Stimulated activated CD4-positive, alpha-beta T cell treated with anti-CD3 and anti-CD28 coated beads, Interleukin-15, amount 100 ng/mL, for 24 hours (primary cell): ENCODE measurements at regions not wholly inside any gene's neighbourhood (a gene's known extent, or its start where the extent isn't known, plus 50 kb on each side); places are given as distances from the start of the nearest gene placed in this dataset.

Experiments
- DNase-seq: peaks from one replicate; pipeline ENCODE4 v3.0.0-alpha.2; 2020

DNA sequence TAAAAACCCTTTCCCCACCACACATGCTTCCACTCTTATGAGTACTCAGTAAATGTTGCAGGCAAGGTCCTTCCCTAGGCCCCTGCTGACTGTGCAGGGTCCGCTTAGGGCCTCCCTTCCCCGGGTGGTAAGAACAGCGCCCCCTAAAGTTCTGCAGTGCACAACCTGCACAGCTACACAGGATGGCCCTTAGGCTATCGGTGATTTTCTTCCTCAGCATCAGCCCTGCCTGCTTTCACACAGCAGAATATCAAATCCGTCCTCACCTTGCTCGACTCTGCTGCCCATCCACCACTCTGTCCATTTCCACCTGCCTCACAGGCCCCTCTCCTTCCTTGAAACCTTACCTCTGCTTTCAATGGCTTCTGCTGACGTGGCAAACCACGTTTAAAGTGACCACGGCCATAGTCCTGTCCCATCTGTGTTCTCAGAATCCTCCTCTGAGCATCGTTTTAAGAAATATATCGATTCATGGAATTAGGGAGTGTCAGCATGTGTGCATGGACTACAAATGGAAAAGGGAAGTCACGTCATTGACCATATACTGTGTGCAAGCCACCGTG lies 51.4 kb upstream of the TMEM132E start:
- DNase-seq: no peak

DNA sequence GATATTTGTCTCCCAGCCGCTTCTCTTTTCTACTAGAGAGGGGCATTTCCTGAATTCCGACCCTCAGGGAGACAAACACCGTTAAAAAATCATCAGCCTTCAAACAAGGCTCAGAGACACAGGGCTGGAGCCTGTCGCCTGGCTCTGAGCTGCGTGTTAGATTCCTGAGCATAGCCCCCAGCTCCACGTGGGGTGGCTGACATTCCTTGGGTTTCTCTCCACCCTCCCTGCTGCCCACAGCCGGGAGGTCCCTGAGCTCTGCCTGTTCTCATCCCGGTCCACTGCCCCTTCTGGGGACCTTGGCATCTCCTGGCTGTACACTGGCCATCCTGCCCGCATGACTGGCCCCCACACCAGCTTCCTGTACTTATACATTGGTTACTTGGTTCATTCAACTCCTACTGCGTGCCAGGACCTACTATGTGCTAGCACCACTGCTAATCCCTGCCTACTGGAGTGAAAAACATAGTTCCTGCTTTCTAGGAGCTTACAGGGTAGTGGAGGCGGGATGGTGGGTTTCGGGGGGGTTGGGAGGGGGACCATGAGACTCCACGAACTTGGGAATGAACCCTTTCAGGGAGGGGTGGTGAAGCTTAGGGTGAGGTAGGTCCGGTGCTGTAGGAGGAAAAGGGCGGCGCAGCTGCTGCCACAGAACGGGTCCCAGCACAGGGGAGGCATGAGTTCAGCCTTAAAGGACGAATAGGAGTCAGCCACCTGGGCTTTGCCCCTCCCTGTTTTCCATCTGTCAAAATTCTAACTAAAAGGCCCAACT lies 52.1 kb upstream of the TMEM132E start:
- no peak for DNase-seq

DNA sequence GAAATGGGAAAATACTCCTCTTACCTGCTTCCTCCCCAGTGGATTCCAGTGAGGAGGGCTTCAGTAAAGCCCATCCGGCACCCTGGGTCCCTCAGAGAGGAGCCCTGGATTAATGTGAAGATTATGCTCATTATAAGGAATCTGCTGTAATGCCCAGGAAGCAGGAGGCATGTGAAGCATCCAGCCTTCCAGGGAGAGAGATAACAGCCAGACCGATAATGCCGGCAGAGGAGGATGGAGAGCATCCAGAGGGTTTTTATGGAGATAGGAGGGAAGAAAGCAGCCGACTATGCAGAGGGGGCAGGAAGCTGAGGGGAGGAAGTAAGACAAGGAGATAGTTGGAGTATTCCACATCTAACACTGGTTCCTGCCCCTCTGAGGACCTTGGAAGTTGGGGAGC lies 53.7 kb upstream of the TMEM132E start:
- DNase-seq: no peak

DNA sequence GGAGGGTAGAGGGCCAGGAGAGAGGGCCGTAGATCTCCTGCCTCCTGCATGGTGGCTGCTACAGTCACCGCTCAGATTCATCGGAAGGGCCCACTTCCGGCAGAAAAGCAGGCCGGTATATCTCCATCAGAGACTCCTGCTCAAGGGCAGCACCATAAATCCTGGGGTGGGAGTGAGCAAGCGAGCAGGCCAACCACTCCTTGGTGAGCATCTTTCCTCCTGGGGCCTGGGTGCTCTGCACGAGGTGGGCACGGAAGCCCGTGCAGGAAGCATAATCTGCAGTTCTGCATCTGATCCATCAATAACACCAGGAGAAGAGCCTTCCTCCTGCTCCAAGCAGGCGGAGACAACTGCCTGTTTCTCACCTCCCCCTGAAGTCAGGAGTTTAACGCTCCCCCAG lies 57.4 kb upstream of the TMEM132E start:
- no peak for DNase-seq

DNA sequence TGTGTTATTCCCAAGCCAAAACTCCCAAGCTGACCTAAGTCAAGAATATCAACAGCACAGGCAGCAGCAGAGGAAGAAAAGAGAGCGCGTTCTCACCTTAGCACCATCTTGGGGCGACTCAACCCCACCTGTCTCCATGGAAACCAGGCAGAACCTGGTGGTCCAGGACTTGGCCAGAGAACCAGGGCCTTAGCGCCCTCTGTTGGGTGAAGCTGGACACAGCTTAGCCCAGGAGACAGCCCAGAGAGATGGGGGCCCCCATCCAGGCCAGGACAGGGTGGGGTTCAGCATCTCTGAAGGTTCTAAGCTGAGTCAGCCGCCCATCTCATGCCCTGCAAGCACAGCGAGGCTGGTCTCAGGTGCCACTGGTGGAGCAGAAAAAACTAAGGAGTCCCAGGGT lies 60.1 kb upstream of the TMEM132E start:
- DNase-seq: peak; percentile 26

DNA sequence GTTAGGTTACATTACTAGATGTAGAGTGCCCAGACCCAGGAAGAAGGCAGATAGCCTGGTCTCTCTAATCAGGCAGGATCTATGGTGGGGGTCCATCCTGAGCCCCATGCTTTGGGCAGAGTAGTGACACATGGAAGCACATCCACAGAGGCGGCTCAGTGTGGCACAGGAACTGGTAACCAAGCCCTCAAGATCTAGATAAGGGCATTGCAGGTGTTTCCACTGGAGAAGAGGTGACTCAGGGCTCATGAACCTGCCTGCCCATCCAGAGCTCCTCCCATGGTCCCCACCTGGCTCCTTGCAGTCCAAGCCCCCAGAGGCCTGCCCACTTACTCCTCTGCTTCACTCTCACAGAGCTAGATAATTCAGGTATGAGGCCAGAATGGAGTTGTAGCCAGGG lies 62.0 kb upstream of the TMEM132E start:
- DNase-seq: no peak

DNA sequence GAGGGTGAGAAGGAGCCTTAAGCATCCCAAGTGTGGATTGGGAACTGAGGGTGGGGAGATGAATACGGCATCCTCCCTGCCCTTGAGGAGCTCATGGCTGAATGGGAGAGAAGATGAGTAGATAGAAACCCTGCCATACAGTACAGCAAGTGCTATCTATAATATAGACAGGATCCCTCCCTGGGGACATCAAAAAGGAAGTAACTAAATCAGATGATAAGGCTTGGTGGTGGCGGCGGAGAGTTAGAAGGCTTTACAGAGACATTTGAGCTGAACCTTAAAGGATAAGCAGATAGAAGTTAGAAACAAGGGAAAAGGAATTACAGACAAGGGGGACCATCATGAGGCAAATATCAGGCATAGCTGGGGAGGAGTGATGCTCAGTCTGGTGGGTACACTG lies 67.5 kb upstream of the TMEM132E start:
- no peak for DNase-seq

DNA sequence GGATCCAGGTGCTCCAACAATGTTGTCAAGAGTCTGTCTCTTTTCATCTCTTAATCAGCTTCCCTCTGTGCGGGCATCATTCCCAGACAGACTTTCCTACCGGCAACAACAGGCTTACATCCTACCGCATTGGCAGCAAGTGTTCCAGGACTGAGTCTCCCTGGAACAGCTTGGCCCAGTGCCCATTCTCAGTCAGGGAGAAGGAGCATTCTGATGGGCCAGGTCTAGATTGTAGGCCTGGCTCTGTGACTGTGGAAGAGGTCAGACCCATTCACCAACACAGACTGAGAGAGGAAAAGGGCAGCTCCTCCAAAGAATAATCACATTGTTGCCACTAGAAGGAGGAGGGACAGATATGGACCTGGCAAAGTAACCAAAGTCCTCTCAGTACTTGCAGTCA lies 68.1 kb upstream of the TMEM132E start:
- no peak for DNase-seq

DNA sequence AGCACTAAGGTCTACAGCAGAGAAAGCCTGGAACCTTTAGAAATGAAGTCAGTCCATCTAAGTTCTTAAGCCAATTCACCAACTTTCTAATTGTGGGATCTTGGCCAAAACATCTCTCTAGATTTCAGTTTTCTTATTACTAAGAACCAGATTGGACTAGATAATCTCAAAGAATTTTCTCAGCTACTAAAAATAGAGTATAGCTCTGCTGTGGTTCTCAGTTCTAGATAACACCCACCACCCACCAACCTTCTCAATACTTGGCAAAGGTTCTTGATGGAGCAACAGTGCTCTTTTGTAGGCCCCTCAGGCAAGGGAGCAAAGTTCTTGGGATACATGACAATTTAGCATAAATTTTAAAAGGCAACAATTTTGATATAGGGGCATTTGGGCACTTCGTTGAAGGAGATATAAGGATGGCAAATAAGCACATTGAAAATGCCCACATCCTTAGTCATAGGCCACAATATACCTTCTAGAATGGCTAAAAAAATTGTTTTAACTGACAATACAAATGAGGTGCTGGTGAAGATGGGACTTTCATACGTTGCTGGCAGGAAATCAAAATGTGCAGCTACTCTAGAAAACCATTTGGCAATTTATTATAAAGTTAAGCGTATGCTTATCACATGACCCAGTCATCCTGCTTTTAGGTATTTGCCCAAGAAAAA lies 74.4 kb upstream of the TMEM132E start:
- no peak for DNase-seq

DNA sequence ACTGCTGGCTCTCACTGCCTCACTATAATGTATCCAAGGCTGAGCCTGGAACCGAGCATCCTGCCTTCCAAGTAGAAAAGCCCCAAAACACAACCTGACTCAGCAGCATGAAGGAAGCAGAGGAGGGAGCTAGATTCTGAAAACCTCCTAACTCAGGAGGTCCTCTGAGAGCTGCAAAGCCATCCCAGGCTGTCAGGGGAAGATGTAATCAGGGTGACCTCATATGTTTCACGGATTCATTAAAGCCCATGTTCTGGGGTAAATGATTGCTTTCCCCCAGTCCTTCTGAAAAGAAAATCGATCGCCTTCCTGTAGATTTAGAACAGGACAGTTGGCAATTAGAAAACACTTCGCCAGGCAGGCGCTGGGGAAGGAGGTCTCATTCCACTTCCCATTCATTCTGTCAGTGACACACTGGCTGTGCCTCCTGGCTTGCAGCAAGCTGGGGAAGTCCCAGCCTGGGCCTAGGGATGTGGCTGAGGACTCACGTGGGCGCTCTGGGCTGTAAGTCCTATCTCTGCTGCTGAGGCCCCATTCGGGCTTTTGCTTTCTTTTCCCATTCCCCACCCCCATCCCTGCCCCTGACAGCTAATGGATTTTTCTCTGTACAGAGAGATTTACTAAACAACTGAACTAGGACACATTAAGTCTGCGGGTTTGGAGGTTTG lies 75.7 kb upstream of the TMEM132E start:
- DNase-seq: peak; percentile 30

DNA sequence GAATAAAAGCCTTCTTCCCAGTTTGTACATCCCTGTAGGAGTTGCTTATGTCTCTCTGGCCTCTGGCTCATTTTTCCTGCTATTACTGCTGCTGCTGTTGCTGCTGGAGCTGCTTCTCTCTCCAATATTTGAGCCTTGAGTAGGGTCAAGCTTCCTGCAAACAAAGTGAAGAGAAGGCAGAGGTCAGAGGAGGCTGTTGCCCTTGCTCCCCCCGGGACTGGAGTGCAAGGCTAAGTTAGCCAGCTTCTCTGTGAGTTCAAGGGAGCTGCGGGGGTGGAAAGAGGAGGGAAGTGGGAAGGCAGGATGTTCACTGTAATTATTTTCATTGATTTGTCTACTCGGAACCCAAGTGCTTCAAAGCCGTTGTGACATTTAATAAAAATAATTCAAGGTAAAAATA lies 77.0 kb upstream of the TMEM132E start:
- no peak for DNase-seq

DNA sequence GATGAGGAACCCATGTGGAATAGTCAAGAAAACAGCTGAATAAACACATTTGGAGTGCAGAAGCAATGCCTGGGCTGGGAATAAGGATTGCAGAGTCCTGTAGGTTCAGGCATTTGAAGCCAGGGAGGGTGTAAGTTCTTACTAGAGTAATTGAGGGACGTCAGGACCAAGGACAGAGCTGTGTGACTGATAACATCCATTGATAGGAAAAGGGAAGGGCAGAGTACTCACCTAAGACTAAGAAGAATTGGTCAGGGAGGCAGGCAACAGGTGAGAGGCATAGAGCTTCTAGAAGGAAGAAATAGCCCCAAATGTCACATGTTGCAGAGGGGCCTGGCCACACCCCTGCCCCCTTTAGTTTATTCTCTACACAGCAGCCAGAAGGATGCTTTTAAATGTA lies 79.8 kb upstream of the TMEM132E start:
- DNase-seq: no peak

DNA sequence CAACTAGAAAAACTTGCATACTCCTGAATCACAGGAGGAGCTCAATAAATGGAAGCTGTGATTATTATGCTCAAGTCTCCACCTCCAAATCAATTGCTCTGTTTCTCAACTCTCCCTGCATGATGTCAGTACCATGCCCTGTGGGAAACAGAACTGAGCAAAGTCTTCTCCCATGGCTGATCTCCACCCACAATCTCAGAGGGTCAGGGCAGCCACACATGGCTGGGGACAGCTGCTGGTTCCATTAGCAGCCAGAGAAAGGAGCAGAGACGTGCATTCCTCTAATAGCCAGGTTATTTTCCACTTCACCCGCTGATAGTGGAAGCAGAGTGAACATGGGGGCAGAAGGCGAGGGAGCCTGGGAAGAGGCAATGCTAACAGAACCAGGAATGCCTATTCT lies 85.5 kb upstream of the TMEM132E start:
- no peak for DNase-seq

DNA sequence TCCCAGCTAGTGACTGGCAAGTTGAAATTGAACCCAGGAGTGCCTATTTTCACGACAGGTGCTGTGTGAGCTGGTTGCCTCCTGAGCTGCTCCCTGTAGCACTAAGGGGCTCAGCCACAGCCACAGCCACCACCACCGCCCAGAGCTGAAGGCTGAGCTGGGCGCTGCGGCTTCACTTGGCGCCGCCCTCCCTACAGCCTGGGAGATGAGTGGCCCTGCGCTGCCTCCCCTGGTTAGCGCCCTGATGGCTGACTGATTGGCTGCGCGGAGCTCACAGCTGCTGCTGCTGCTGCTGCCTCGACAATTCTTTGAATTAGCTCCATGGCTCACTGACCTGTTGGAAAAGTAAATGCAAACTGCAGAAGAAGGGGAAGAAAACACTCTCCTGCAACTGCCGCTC lies 91.8 kb upstream of the TMEM132E start:
- no peak for DNase-seq

DNA sequence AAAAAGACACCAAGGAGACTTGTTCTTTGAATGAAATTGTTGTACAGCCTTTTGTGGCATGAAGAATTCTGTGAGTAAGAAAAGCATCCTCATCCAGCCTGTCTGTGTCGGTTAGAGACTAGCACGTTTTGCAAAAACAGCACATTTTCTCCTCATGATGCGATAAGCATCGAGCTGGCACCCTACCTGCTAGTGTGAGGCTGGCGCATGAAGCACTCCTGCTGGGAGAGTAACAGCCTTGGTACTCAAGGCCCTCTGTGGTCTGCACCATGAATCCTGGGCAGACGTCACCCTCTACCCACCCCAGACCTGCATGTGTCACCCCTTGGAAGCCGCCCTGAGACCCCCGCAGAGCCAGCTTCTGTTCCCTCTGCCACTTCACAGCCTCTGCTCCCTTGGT lies 92.6 kb upstream of the TMEM132E start:
- DNase-seq: no peak

DNA sequence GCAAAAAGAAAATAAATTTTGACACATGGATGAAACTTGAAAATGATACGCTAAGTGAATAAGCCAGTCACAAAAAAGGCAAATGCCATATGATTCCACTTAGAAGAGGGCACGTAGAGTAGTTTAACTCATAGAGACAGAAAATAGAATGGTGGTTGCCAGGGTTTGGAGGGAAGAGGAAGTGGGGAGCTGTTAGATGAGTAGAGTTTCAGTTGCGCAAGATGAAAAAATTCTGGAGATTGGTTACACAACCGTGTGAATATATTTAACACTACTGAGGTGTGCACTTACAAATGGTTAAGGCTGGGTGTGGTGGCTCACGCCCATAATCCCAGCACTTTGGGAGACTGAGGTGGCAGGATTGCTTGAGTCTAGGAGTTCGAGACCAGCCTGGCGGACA lies 93.4 kb upstream of the TMEM132E start:
- no peak for DNase-seq

DNA sequence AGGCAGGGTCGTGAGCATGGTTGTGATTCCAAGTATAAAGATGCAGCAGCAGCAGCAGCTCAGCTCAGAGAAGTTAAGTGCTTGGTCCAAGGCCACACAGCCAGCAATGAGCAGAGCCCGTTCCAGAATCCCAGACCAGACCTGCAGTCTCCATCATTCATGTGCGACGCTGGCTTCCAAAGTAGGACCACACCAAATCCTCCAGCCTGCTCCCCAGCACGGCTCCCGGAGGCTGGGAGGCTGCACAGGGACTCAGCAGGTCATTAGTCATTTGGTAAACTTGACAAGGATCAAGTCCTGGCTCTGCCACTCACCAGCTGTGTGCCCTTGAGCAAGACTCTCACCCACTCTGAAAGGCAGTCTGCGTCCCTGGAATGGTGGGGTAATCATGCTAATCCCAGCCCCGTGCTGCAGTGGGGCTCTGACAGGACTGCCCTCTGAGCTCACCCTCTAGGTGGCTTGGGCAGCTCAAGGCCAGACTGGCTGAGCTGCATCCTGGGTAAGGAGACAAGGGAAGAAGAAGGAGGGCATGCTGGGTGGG lies 95.1 kb upstream of the TMEM132E start:
- DNase-seq: no peak

DNA sequence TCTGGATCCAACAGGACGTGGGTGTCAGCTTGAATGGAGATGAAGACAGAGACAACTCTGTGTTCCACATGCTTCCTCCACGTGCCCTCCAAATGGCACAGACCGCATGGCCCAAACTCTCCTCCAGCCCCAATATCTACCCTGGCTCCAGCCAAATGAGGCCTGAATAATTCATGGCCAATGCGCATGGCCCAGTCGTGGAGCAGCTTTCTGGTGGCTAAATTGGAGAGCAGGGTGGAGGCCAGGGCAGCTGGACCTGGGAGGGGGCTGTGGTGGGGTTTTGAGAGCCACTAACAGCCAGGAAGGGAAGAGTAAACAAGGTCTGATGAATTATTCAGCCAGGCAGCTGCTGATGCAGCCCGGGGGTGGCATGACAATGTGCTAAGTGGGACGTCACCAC lies 96.7 kb upstream of the TMEM132E start:
- no peak for DNase-seq

DNA sequence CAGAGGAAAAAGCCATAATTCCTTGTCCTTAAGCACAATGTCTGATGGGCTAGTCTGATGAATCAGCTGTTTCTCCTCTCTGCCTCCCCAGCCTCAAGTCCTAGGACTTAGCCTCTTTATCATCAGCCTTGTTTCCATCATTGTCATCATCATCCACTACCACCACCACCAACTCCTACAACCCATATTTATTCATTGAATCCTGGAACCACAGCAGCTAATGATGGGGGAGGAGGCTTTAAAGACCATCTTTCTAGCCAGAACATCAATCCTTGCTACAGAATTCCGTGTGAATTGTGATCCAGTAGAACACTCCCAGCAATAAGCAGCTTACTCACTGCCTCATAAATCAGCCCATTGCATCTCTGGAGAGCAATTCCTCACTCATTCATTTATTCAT lies 97.6 kb upstream of the TMEM132E start:
- no peak for DNase-seq

DNA sequence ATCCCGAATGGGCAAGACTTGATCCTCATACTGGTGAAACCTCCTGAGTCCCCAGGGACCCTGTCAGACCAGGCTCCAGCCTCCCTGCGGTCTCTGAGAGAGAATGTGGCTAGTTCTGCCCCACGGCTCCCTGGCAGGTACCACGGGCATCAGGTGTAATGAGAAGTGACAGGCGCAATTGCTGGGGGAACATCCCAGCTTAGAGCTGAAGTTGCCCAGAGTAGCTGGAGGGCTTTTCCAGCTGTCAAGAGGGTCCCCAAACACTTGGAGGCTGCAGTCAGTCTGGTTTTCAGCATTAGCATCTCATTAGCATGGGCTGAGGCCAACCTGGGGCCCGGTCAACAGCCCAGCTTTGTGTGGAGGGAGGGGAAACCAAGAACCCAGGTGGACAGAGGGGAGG lies 100.0 kb upstream of the TMEM132E start:
- no peak for DNase-seq

DNA sequence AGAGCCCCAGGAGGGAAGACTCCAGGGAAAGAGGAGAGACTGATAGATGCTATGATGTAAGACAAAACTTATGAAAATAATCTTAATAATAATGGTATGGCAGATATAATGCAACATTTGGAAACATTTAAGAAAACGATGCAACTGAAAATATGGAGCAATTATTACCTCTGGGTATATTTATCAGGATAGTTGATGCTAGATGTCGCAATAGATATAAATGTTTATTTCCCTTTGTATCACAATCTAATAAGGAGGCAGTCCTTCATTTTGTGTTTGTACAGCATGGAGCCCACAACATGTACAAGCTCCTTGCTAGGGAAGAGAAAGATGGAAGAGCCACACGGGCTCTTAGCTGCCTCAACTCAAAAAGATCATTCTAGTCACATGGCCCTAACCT lies 101.1 kb upstream of the TMEM132E start:
- DNase-seq: no peak

DNA sequence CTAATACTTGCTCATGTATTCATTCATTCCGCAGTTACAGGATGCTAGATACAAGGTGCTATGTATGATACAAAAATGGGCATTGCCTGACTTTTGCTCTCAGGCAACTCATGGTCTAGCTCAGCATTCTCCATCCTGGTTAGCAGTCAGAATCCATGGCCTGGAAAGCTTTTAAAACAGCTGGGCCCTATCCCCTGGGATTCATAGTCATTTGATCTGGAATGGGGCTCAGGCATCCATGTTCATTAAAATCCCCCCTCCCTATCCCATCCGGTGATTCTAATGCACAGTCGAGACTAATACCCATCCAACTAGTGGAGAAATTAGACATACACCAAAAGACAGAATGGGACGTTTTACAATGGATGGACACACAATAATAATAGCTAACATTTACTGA lies 104.1 kb upstream of the TMEM132E start:
- DNase-seq: no peak

DNA sequence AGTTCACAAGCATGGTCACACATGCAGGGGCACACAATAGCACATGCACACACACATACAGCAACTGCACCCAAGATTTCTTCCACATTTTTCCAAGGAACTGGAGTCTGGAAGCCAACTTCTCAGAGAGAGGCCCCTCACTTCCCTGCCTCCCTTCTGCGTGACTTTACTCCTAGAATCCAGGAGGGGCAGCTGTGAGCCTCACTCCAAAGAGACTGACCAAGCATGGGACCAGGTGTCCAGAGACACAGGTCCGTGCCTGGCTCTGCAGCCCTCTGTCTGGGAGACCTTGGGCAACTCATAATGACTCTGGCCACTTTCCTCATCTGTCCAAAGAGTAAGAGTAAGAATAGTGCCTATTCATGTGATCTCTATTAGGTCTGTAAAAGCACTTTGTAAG lies 104.7 kb upstream of the TMEM132E start:
- DNase-seq: no peak

DNA sequence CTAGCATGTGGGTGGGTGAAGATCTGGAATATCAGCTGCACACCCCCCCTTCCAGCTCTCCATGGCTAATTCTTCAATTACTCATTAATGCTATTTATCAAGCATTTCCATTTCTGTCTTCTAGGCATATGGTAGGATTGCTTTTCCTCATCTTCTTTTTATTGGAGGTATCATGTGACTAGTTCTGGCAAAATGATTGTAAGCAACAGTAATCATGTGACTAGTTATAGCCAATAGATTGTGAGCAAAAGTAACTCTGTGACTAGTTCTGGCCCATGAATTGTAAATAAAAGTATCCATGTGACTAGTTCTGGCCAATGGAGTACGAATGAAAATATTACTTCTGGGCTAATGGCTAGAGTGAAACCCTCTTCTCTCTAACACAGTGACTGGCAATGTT lies 107.0 kb upstream of the TMEM132E start:
- DNase-seq: no peak
